HepG2 (cell line): ENCODE measurements at regions not wholly inside any gene's neighbourhood (a gene's known extent, or its start where the extent isn't known, plus 50 kb on each side); places are given as distances from the start of the nearest gene placed in this dataset.

Experiments used
- ATAC-seq: fragments of 200-7000 bp; cut with Tn5 transposase; 3 replicates; pipeline ENCODE4 v1.9.1; 2020; ENCODE audit warnings: mild to moderate bottlenecking, moderate library complexity
- BruUV-seq: library from RNA; stranded (reverse); fragments of 400-500 nt; replicated peaks from 2 replicates; lab custom pipeline; 2021; lab: Mats Ljungman, UMichigan
- CTCF ChIA-PET: fragments of 300-600 bp; formaldehyde crosslinking; extraction: SDS; loops from one replicate; lab custom pipeline; 2021; ENCODE audit warnings: low total read pairs, inconsistent platforms, low intra/inter-chr PET ratio; lab: Yijun Ruan, JAX
- POLR2A ChIA-PET: fragments of 350-600 bp; sonication (Branson Sonifier 250); formaldehyde crosslinking; loops from one replicate; lab custom pipeline; 2020; ENCODE audit warnings: antibody characterized with exemption, inconsistent platforms; lab: Yijun Ruan, JAX
- DNase-seq: peaks from one replicate; pipeline ENCODE4 v3.0.0-alpha.2; 2015; ENCODE audit warnings: low spot score
- FAIRE-seq: peaks from 3 replicates; lab custom pipeline; 2011; peaks lifted over from hg19 to GRCh38; lab: Jason Lieb, UNC
- H2AFZ ChIP-seq: one replicate; pipeline ENCODE4 v1.6.1; 2011; ENCODE audit warnings: low read length, inconsistent platforms
- H3K27ac ChIP-seq: fragments of 300-600 bp; 3 replicates; pipeline ENCODE4 v1.8.0; 2011; ENCODE audit warnings: mixed run types, mild to moderate bottlenecking, mixed read lengths, low read length, inconsistent platforms; ENCODE audit not compliant: insufficient read depth; ENCODE audit errors: extremely low read length
- H3K27me3 ChIP-seq, 2 experiments: fragments of 200-600 bp in 1 of 2; 2 replicates in 1 of 2; 3 replicates in 1 of 2; pipeline versions ENCODE4 v1.6.0 to v1.8.0; 2011; ENCODE audit warnings: low read length in 2 of 2, mild to moderate bottlenecking in 2 of 2, moderate library complexity in 2 of 2, inconsistent platforms in 1 of 2; ENCODE audit not compliant: insufficient read depth in 2 of 2, control insufficient read depth in 1 of 2
- H3K36me3 ChIP-seq, 2 experiments: fragments of 200-600 bp in 1 of 2; replicated peaks in 1 of 2; 2 replicates in 1 of 2; 3 replicates in 1 of 2; pipeline versions ENCODE4 v1.5.1 to v1.8.0; 2011; ENCODE audit warnings: low read length in 2 of 2, inconsistent platforms in 1 of 2; ENCODE audit not compliant: insufficient read depth in 2 of 2, control insufficient read depth in 1 of 2
- H3K4me1 ChIP-seq: 2 replicates; pipeline ENCODE4 v1.5.1; 2012; ENCODE audit warnings: low read length, inconsistent platforms; ENCODE audit not compliant: insufficient read depth
- H3K4me2 ChIP-seq: 2 replicates; pipeline ENCODE4 v1.6.0; 2011; ENCODE audit warnings: low read depth, low read length, inconsistent platforms
- H3K4me3 ChIP-seq, 3 experiments: fragments of 200-600 bp in 1 of 3; sonication (generic), shearing (Covaris generic) in 1 of 3; replicated peaks in 1 of 3; 2 replicates each; pipeline ENCODE4 v1.5.1; 2011 to 2016; ENCODE audit warnings: low read length in 3 of 3, inconsistent platforms in 2 of 3, low read depth in 2 of 3, mild to moderate bottlenecking in 2 of 3, control low read depth in 1 of 3, mixed read lengths in 1 of 3; ENCODE audit not compliant: insufficient read depth in 1 of 3
- H3K79me2 ChIP-seq: one replicate; pipeline ENCODE4 v1.6.1; 2011; ENCODE audit warnings: low read length, inconsistent platforms; ENCODE audit not compliant: insufficient read depth
- H3K9ac ChIP-seq: 2 replicates; pipeline ENCODE4 v1.6.0; 2011; ENCODE audit warnings: mild to moderate bottlenecking, low read depth, low read length, inconsistent platforms; ENCODE audit not compliant: insufficient read depth
- H3K9me3 ChIP-seq: 2 replicates; pipeline ENCODE4 v1.5.1; 2012; ENCODE audit warnings: mild to moderate bottlenecking, low read length
- H4K20me1 ChIP-seq: 2 replicates; pipeline ENCODE4 v1.6.0; 2011; ENCODE audit warnings: inconsistent platforms, mild to moderate bottlenecking, low read length, moderate library complexity; ENCODE audit not compliant: insufficient read depth
- CREB1 ChIP-seq, 2 experiments: fragments of 450-650 bp in 1 of 2; IDR thresholded peaks; 2 replicates each; pipeline ENCODE4 v1.6.1; 2016 to 2017; ENCODE audit warnings: control low read depth in 1 of 2, mild to moderate bottlenecking in 1 of 2, missing compliant biosample characterization in 1 of 2, missing genetic modification characterization in 1 of 2
- EZH2 ChIP-seq: conservative IDR thresholded peaks from 2 replicates; pipeline ENCODE4 v1.6.1; 2012; ENCODE audit warnings: mild to moderate bottlenecking, low read depth, low read length, moderate library complexity
- HMGA1 ChIP-seq: sonication (generic); formaldehyde crosslinking; conservative IDR thresholded peaks from 2 replicates; pipeline ENCODE4 v1.4.0; 2020; ENCODE audit warnings: missing genetic modification reagents
- ZMAT3 ChIP-seq: sonication (generic); formaldehyde crosslinking; conservative IDR thresholded peaks from 2 replicates; pipeline ENCODE4 v1.7.0; 2021; ENCODE audit warnings: missing genetic modification reagents
- ZNF205 ChIP-seq: IDR thresholded peaks from 2 replicates; pipeline ENCODE4 v1.6.1; 2018; ENCODE audit warnings: missing biosample characterization, missing genetic modification reagents
- ZNF644 ChIP-seq: IDR thresholded peaks from 2 replicates; pipeline ENCODE4 v1.6.1; 2016; ENCODE audit warnings: low read depth
- ZSCAN20 ChIP-seq: sonication (generic); formaldehyde crosslinking; IDR thresholded peaks from 2 replicates; pipeline ENCODE4 v1.4.0; 2020; ENCODE audit warnings: missing genetic modification reagents, mild to moderate bottlenecking, borderline replicate concordance
- WGBS: methylation state at CpG from one replicate; pipeline ENCODE4 v1.1.6; 2017; ENCODE audit warnings: low lambda C conversion rate; 5-methylcytosine and 5-hydroxymethylcytosine counted together
- in situ Hi-C: cut with HindIII; loops from 2 replicates; pipeline ENCODE4 v1.10.0; 2017; ENCODE audit warnings: low pct_unique_long_range_greater_than_20kb; ENCODE audit not compliant: extremely low pct_ligation_motif_present
- intact Hi-C: fragments of 100-400 bp; cut with micrococcal nuclease; formaldehyde crosslinking; loops from one replicate; pipeline ENCODE4 v1.10.0; 2022; ENCODE audit not compliant: unreplicated experiment
- TF ChIP-seq, protein P1 (sequence below): sonication (generic); formaldehyde crosslinking; IDR thresholded peaks from 2 replicates; pipeline ENCODE4 v1.4.0; 2020; ENCODE audit warnings: missing genetic modification reagents

DNA sequence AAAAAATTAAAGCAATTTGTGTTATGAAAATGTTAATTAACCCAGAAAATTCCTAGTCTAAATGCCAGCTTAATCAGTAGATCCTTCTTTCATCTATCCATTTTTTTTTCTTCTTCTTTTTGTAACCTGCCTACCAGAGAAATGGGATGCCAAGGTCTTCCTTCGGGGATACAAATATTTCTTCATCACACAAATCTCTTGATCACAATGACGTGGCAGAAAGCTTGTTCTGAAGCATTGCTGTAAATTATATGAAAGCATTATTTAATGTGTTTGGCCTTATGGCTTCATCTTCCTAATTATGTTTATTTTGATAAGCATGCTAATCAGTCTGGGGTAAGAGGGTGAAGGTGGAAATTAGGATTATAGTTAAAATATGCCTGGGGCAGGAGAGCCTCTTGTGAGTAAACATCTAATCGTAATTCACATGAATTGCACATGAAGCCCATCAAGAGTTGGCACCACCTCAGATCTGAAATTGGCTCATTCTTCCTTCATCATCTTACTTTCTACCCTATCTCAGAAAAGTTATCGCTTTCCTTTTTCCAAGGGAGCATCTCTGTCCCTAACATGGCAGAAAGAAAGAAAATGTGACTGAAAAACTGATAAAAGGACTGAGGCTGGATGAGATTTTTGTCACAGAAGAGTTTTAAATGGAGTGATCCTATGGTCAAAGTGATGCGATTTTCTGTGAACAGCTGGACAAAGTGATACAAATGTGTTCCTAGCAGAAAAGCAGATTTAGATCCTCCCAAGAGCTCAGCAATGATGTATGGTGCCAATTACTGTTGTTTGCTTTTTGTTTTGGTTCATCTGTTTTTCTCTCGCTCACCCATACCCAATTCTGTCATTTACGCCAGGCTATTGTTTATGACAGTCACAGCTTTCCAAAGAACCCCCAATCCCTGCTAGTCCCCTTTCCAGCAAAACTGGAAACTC lies 76.9 kb upstream of the PMAIP1 start:
- H3K79me2 ChIP-seq = no peaks in the 10 kb centered on the region
- H3K4me2 ChIP-seq = no peak overlapping the region
- CTCF ChIA-PET = interaction anchor here (1.0 to 2.6 kb wide), 5 partner anchors 40 to 515 kb away, joined by 3 to 22 read pairs (median 3); no protein-coding TSS in a partner anchor
- POLR2A ChIA-PET = no interaction called here
- H3K9me3 ChIP-seq = no peaks in the 10 kb centered on the region
- H3K27ac ChIP-seq = no peak overlapping the region
- no peaks in the 10 kb centered on the region for H4K20me1 ChIP-seq
- no peaks in the 10 kb centered on the region for H3K36me3 ChIP-seq
- H2AFZ ChIP-seq = no peak overlapping the region
- H3K9ac ChIP-seq = no peak overlapping the region
- no peak overlapping the region for H3K4me3 ChIP-seq
- intact Hi-C loops = loop anchor here (1.0 to 10.0 kb wide), 4 partner anchors 40 to 574 kb away; no protein-coding TSS in a partner anchor
- FAIRE-seq (no peak), DNase-seq (no peak), ATAC-seq (no peak)
- H3K27me3 ChIP-seq = no peaks in the 10 kb centered on the region
- in situ Hi-C loops = loop anchor here (10.0 kb wide), 1 partner anchor 368 kb away; no protein-coding TSS in a partner anchor
- TF ChIP-seq CREB1 (IDR thresholded peaks at IDR 0.05) = 0 out of 2 replicates have a peak, but pooled peaks have one; percentile 5
- no peak for TF ChIP-seq CREB1 (CRISPR knock-in tag; IDR thresholded peaks at IDR 0.05)
- TF ChIP-seq ZSCAN20 (CRISPR knock-in tag) = no peak
- BruUV-seq = no TSS peak
- 3% methylated on average over 7 of the region's 7 CpGs for WGBS
- H3K4me1 ChIP-seq = no peaks in the 10 kb centered on the region

- ATAC-seq (no peak), FAIRE-seq (no peak), DNase-seq (no peak)
- Histone ChIP-seq H3K4me1 (no peaks in the 10 kb centered on the region), H4K20me1 (no peaks in the 10 kb centered on the region), H3K27me3 (0 out of 5 replicates have a peak, but pooled peaks cover 0 to 3% of the 10 kb centered on the region in 2 experiments), H3K4me2 (no peak overlapping the region), H3K9ac (no peak overlapping the region), H3K9me3 (no peaks in the 10 kb centered on the region), H3K79me2 (no peaks in the 10 kb centered on the region), H2AFZ (no peak overlapping the region), H3K27ac (no peak overlapping the region), H3K4me3 (no peak overlapping the region), H3K36me3 (no peaks in the 10 kb centered on the region)
- WGBS = 0% methylated on average over 2 of the region's 2 CpGs
- intact Hi-C loops = loop anchor here (2.0 to 10.0 kb wide), 2 partner anchors 117 to 573 kb away; no protein-coding TSS in a partner anchor
- POLR2A ChIA-PET = no interaction called here
- CTCF ChIA-PET = interaction anchor here (2.6 kb wide), 1 partner anchor 362 kb away, joined by 22 read pairs; no protein-coding TSS in a partner anchor
- in situ Hi-C loops = loop anchor here (10.0 kb wide), 1 partner anchor 367 kb away; no protein-coding TSS in a partner anchor
- TF ChIP-seq ZNF644 (no peak), HMGA1 (no peak), ZMAT3 (CRISPR knock-in tag) (no peak), ZNF205 (no peak), EZH2 (no peak)
- TF ChIP-seq, protein P1, sequence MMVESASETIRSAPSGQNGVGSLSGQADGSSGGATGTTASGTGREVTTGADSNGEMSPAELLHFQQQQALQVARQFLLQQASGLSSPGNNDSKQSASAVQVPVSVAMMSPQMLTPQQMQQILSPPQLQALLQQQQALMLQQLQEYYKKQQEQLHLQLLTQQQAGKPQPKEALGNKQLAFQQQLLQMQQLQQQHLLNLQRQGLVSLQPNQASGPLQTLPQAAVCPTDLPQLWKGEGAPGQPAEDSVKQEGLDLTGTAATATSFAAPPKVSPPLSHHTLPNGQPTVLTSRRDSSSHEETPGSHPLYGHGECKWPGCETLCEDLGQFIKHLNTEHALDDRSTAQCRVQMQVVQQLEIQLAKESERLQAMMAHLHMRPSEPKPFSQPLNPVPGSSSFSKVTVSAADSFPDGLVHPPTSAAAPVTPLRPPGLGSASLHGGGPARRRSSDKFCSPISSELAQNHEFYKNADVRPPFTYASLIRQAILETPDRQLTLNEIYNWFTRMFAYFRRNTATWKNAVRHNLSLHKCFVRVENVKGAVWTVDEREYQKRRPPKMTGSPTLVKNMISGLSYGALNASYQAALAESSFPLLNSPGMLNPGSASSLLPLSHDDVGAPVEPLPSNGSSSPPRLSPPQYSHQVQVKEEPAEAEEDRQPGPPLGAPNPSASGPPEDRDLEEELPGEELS = no peak
- BruUV-seq = no TSS peak
Measured at GRCh38 chr18:59821983-59822382, 77.8 kb upstream of the PMAIP1 start.
